ENCODE measurements at regions not wholly inside any gene's neighbourhood (a gene's known extent, or its start where the extent isn't known, plus 50 kb on each side); places are given as distances from the start of the nearest gene placed in this dataset.
A peak's percentile ranks its signal among the peaks of the same experiment; 100 is the strongest.

GRCh38 chr5:60332244-60333004 lies 367.5 kb downstream of the DEPDC1B start:
- DNase-seq (ENCODE audit: low read depth): peak; percentile 13

GRCh38 chr5:60330236-60330635 lies 369.7 kb downstream of the DEPDC1B start:
- DNase-seq (ENCODE audit: low read depth): no peak
- TF ChIP-seq CTCF (conservative IDR thresholded peaks at IDR 0.05; ENCODE audit: low read length): no peak
- H3K4me3 ChIP-seq (ENCODE audit: low read length): no peak overlapping the region

More at GRCh38 chr5:60332244-60333004, 367.5 kb downstream of the DEPDC1B start:
- H3K4me3 ChIP-seq (ENCODE audit: low read length): no peak overlapping the region
- TF ChIP-seq CTCF (conservative IDR thresholded peaks at IDR 0.05; ENCODE audit: low read length): no peak

GRCh38 chr5:60325870-60326269 lies 374.1 kb downstream of the DEPDC1B start:
- no peak for TF ChIP-seq CTCF (conservative IDR thresholded peaks at IDR 0.05; ENCODE audit: low read length)
- no peak overlapping the region for H3K4me3 ChIP-seq (ENCODE audit: low read length)
- no peak for DNase-seq (ENCODE audit: low read depth)

- no peak for TF ChIP-seq CTCF (conservative IDR thresholded peaks at IDR 0.05; ENCODE audit: low read length)
These were observed 376.4 kb downstream of the DEPDC1B start for GRCh38 chr5:60323596-60323995.

GRCh38 chr5:60312098-60312497 lies 387.9 kb downstream of the DEPDC1B start:
- no peak for TF ChIP-seq CTCF (conservative IDR thresholded peaks at IDR 0.05; ENCODE audit: low read length)
- no peak for DNase-seq (ENCODE audit: low read depth)
- no peak overlapping the region for H3K4me3 ChIP-seq (ENCODE audit: low read length)

More at GRCh38 chr5:60323596-60323995, 376.4 kb downstream of the DEPDC1B start:
- no peak overlapping the region for H3K4me3 ChIP-seq (ENCODE audit: low read length)
- no peak for DNase-seq (ENCODE audit: low read depth)

GRCh38 chr5:60299944-60300343 lies 400.0 kb downstream of the DEPDC1B start:
- TF ChIP-seq CTCF (conservative IDR thresholded peaks at IDR 0.05; ENCODE audit: low read length): no peak
- no peak overlapping the region for H3K4me3 ChIP-seq (ENCODE audit: low read length)
- DNase-seq (ENCODE audit: low read depth): no peak

- TF ChIP-seq CTCF (conservative IDR thresholded peaks at IDR 0.05; ENCODE audit: low read length): no peak
- no peak for DNase-seq (ENCODE audit: low read depth)
- no peak overlapping the region for H3K4me3 ChIP-seq (ENCODE audit: low read length)
These were observed 402.3 kb downstream of the DEPDC1B start for GRCh38 chr5:60297658-60298057.

Data from AG10803 (cell line).